MM.1S (cell line): ENCODE measurements at regions not wholly inside any gene's neighbourhood (a gene's known extent, or its start where the extent isn't known, plus 50 kb on each side); places are given as distances from the start of the nearest gene placed in this dataset.

Source experiments
- DNase-seq: peaks from one replicate; pipeline ENCODE4 v3.0.0-alpha.2; 2015
- H2AFZ ChIP-seq: fragments of 300-600 bp; sonication (generic); 2 replicates; pipeline ENCODE4 v1.6.0; 2016; ENCODE audit warnings: antibody characterized with exemption, low read length
- H3F3A ChIP-seq: fragments of 300-600 bp; sonication (generic); 2 replicates; pipeline ENCODE4 v1.6.1; 2016; ENCODE audit warnings: mild to moderate bottlenecking, antibody characterized with exemption, low read length, moderate library complexity, mixed read lengths; ENCODE audit not compliant: insufficient read depth
- H3K27ac ChIP-seq: fragments of 300-600 bp; sonication (generic); 2 replicates; pipeline ENCODE4 v1.5.1; 2016; ENCODE audit warnings: mild to moderate bottlenecking, low read length
- H3K27me3 ChIP-seq: fragments of 300-600 bp; sonication (generic); replicated peaks from 2 replicates; pipeline ENCODE4 v1.6.0; 2016; ENCODE audit warnings: low read length; ENCODE audit not compliant: insufficient read depth
- H3K36me3 ChIP-seq: fragments of 300-600 bp; sonication (generic); replicated peaks from 2 replicates; pipeline ENCODE4 v1.6.1; 2016; ENCODE audit warnings: mild to moderate bottlenecking, low read length, mixed read lengths; ENCODE audit not compliant: insufficient read depth
- H3K4me1 ChIP-seq: fragments of 300-600 bp; sonication (generic); 2 replicates; pipeline ENCODE4 v1.6.1; 2016; ENCODE audit warnings: low read length, mixed read lengths
- H3K4me2 ChIP-seq: fragments of 300-600 bp; sonication (generic); 2 replicates; pipeline ENCODE4 v1.6.0; 2016; ENCODE audit warnings: low read depth, low read length
- H3K4me3 ChIP-seq: fragments of 300-600 bp; sonication (generic); 2 replicates; pipeline ENCODE4 v1.5.1; 2016; ENCODE audit warnings: low read length, mixed read lengths
- H3K79me2 ChIP-seq: fragments of 300-600 bp; sonication (generic); 2 replicates; pipeline ENCODE4 v1.6.1; 2016; ENCODE audit warnings: mixed run types, low read length, mixed read lengths
- H3K9ac ChIP-seq: fragments of 300-600 bp; sonication (generic); 2 replicates; pipeline ENCODE4 v1.6.1; 2016; ENCODE audit warnings: low read length, mixed read lengths
- H3K9me2 ChIP-seq: fragments of 300-600 bp; sonication (generic); replicated peaks from 2 replicates; pipeline ENCODE4 v1.6.1; 2016; ENCODE audit warnings: mild to moderate bottlenecking, low read length, mixed read lengths; ENCODE audit not compliant: insufficient read depth
- H3K9me3 ChIP-seq: fragments of 300-600 bp; sonication (generic); replicated peaks from 2 replicates; pipeline ENCODE4 v1.6.1; 2016; ENCODE audit warnings: mild to moderate bottlenecking, low read length, mixed read lengths; ENCODE audit not compliant: insufficient read depth
- H4K20me1 ChIP-seq: fragments of 300-600 bp; sonication (generic); 2 replicates; pipeline ENCODE4 v1.6.1; 2016; ENCODE audit warnings: mild to moderate bottlenecking, low read length, moderate library complexity, mixed read lengths; ENCODE audit not compliant: insufficient read depth
- EZH2 ChIP-seq: fragments of 300-600 bp; sonication (generic); optimal IDR thresholded peaks from 2 replicates; pipeline ENCODE3; 2017; ENCODE audit warnings: low read depth, mild to moderate bottlenecking, antibody characterized with exemption, low read length, mixed read lengths
- EZH2phosphoT487 ChIP-seq: fragments of 300-600 bp; sonication (generic); IDR thresholded peaks from 2 replicates; pipeline ENCODE4 v1.6.1; 2018; ENCODE audit warnings: antibody characterized with exemption, low read length
- TF ChIP-seq, protein P1 (sequence below): fragments of 300-600 bp; sonication (generic); IDR thresholded peaks from 2 replicates; pipeline ENCODE4 v1.5.1; 2016; ENCODE audit warnings: antibody characterized with exemption, low read length, mixed read lengths

DNA sequence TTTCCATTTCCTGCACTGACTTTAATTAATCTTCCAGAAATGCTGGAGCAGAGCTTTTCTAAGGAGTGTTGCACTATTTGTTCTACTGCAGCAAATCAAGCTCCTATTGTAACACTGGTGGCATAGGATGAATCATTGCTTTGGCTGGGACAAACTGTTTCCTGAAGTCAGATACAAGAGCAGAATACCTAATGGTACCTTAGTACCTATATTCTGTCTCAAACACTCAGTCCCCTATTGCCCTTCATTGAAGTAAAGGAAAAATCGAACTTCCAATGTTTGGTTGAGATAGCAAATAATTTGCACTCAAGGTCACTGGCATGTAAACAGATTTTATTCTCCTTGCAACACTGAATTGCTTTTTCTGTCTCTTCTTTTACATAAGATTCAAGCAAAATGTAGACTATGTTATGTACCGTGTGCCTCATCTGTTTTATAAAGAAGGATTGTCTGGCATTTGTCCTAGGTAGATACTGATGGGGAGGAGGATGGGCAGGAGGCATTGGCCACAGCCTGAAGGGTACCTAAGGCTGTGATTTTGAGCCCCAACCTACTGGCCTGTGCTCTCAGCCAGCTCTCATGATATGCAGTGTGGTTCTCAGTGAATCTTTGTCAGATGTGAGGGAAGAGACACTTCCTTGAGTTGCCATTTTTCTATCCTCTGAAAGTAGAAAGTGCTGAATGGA, 141.6 kb downstream of the AASDH start:
- no peaks in the 10 kb centered on the region for H3K27me3 ChIP-seq
- H3K9me2 ChIP-seq: no peaks in the 10 kb centered on the region
- no peak overlapping the region for H3K4me2 ChIP-seq
- no peak overlapping the region for H2AFZ ChIP-seq
- no peaks in the 10 kb centered on the region for H3K9me3 ChIP-seq
- no peaks in the 10 kb centered on the region for H3K4me1 ChIP-seq
- H3K27ac ChIP-seq: no peak overlapping the region
- H3K9ac ChIP-seq: no peak overlapping the region
- H3F3A ChIP-seq: no peaks in the 10 kb centered on the region
- DNase-seq: no peak
- no peak for TF ChIP-seq EZH2
- no peak for TF ChIP-seq EZH2phosphoT487
- no peaks in the 10 kb centered on the region for H3K79me2 ChIP-seq
- H3K36me3 ChIP-seq: no peaks in the 10 kb centered on the region
- H3K4me3 ChIP-seq: no peak overlapping the region
- no peaks in the 10 kb centered on the region for H4K20me1 ChIP-seq

- Histone ChIP-seq H3K4me2 (no peak overlapping the region), H3K9me3 (no peaks in the 10 kb centered on the region), H3K79me2 (no peaks in the 10 kb centered on the region), H3K9me2 (no peaks in the 10 kb centered on the region), H3K36me3 (no peaks in the 10 kb centered on the region), H4K20me1 (no peaks in the 10 kb centered on the region), H2AFZ (no peak overlapping the region), H3K4me1 (no peaks in the 10 kb centered on the region), H3F3A (no peaks in the 10 kb centered on the region), H3K27me3 (no peaks in the 10 kb centered on the region), H3K27ac (no peak overlapping the region), H3K4me3 (no peak overlapping the region), H3K9ac (no peak overlapping the region)
- DNase-seq: no peak
- TF ChIP-seq, protein P1, sequence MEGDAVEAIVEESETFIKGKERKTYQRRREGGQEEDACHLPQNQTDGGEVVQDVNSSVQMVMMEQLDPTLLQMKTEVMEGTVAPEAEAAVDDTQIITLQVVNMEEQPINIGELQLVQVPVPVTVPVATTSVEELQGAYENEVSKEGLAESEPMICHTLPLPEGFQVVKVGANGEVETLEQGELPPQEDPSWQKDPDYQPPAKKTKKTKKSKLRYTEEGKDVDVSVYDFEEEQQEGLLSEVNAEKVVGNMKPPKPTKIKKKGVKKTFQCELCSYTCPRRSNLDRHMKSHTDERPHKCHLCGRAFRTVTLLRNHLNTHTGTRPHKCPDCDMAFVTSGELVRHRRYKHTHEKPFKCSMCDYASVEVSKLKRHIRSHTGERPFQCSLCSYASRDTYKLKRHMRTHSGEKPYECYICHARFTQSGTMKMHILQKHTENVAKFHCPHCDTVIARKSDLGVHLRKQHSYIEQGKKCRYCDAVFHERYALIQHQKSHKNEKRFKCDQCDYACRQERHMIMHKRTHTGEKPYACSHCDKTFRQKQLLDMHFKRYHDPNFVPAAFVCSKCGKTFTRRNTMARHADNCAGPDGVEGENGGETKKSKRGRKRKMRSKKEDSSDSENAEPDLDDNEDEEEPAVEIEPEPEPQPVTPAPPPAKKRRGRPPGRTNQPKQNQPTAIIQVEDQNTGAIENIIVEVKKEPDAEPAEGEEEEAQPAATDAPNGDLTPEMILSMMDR: no peak
- no peak for TF ChIP-seq EZH2
- TF ChIP-seq EZH2phosphoT487: no peak
Measured at GRCh38 chr4:56244681-56245080, 142.6 kb downstream of the AASDH start.

DNA sequence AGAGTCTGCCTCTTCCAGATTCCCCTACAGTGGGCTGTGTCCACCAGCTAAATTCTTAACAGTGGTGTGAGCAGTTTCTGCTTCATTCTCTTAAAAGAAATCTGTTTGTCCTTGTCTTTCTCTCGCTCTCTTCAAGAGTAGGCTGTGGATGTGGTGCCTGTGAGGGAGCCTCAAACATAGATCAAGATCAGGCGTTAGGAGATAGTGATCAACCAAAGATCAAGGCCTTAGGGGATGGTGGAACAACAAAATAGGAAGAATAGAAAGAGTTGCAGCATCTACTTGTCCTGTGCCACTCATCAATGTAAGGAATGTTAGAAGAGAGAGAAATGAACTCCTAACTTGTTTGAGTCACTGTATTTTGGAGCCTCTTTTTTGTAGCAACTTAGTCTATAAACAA, 144.2 kb downstream of the AASDH start:
- H3K4me3 ChIP-seq: no peak overlapping the region
- DNase-seq: no peak
- H3K27ac ChIP-seq: no peak overlapping the region
- H3K9ac ChIP-seq: no peak overlapping the region
- no peaks in the 10 kb centered on the region for H3K9me3 ChIP-seq
- H3K79me2 ChIP-seq: no peaks in the 10 kb centered on the region
- H3K36me3 ChIP-seq: no peaks in the 10 kb centered on the region
- no peak for TF ChIP-seq EZH2phosphoT487
- TF ChIP-seq, protein P1: no peak
- no peak for TF ChIP-seq EZH2
- no peaks in the 10 kb centered on the region for H3K4me1 ChIP-seq
- no peaks in the 10 kb centered on the region for H3K27me3 ChIP-seq
- no peak overlapping the region for H2AFZ ChIP-seq
- no peak overlapping the region for H3K4me2 ChIP-seq
- no peaks in the 10 kb centered on the region for H3K9me2 ChIP-seq
- no peaks in the 10 kb centered on the region for H4K20me1 ChIP-seq
- no peaks in the 10 kb centered on the region for H3F3A ChIP-seq

- H3F3A ChIP-seq: no peaks in the 10 kb centered on the region
- H3K27me3 ChIP-seq: no peaks in the 10 kb centered on the region
- H2AFZ ChIP-seq: no peak overlapping the region
- H3K27ac ChIP-seq: no peak overlapping the region
- H3K9me2 ChIP-seq: no peaks in the 10 kb centered on the region
- H3K4me1 ChIP-seq: no peaks in the 10 kb centered on the region
- no peaks in the 10 kb centered on the region for H3K36me3 ChIP-seq
- no peak overlapping the region for H3K4me2 ChIP-seq
- no peak for TF ChIP-seq EZH2phosphoT487
- no peaks in the 10 kb centered on the region for H4K20me1 ChIP-seq
- no peak for DNase-seq
- H3K9ac ChIP-seq: no peak overlapping the region
- no peaks in the 10 kb centered on the region for H3K9me3 ChIP-seq
- H3K79me2 ChIP-seq: no peaks in the 10 kb centered on the region
- no peak overlapping the region for H3K4me3 ChIP-seq
Measured at GRCh38 chr4:56241500-56241899, 145.8 kb downstream of the AASDH start.
